WTC11 (cell line): ENCODE measurements at regions not wholly inside any gene's neighbourhood (a gene's known extent, or its start where the extent isn't known, plus 50 kb on each side); places are given as distances from the start of the nearest gene placed in this dataset.

ENCODE experiments used
- ATAC-seq: fragments of 200-7000 bp; cut with Tn5 transposase; 2 replicates; pipeline ENCODE4 v1.10.0; 2021; ENCODE audit warnings: mild to moderate bottlenecking, moderate library complexity
- CTCF ChIA-PET: fragments of 300-600 bp; sonication (Branson Sonifier 250); formaldehyde crosslinking; loops from one replicate; lab custom pipeline; 2021; ENCODE audit warnings: antibody characterized with exemption; lab: Charles Lee
- POLR2A ChIA-PET: fragments of 350-600 bp; sonication (Branson Sonifier 250); formaldehyde crosslinking; loops from one replicate; lab custom pipeline; 2021; ENCODE audit warnings: antibody characterized with exemption; lab: Charles Lee
- DNase-seq: peaks from one replicate; pipeline ENCODE4 v3.0.0; 2021; ENCODE audit warnings: low spot score
- H3K27ac Mint-ChIP-seq: 2 replicates; pipeline ENCODE4 v1.8.0; 2021; ENCODE audit warnings: mixed read lengths
- H3K27me3 Mint-ChIP-seq: 2 replicates; pipeline ENCODE4 v1.8.0; 2021; ENCODE audit warnings: low read depth, mild to moderate bottlenecking, moderate library complexity, mixed read lengths
- H3K36me3 Mint-ChIP-seq: 2 replicates; pipeline ENCODE4 v1.8.0; 2021; ENCODE audit warnings: mixed read lengths
- H3K4me1 Mint-ChIP-seq: 2 replicates; pipeline ENCODE4 v1.8.0; 2022; ENCODE audit warnings: mixed read lengths
- H3K4me3 Mint-ChIP-seq: 2 replicates; pipeline ENCODE4 v1.8.0; 2021; ENCODE audit warnings: mild to moderate bottlenecking, moderate library complexity, mixed read lengths
- H3K9me3 Mint-ChIP-seq: 2 replicates; pipeline ENCODE4 v1.8.0; 2021; ENCODE audit warnings: mixed read lengths
- ATF2 ChIP-seq: sonication (generic); formaldehyde crosslinking; IDR thresholded peaks from 2 replicates; pipeline ENCODE4 v1.8.1; 2022; ENCODE audit warnings: low read depth, missing genetic modification reagents, borderline replicate concordance
- ATF3 ChIP-seq: sonication (generic); formaldehyde crosslinking; conservative IDR thresholded peaks from 2 replicates; pipeline ENCODE4 v1.8.1; 2022; ENCODE audit warnings: mild to moderate bottlenecking, missing genetic modification reagents
- CDX4 ChIP-seq: fragments of 250-450 bp; sonication (Bioruptor Pico); IDR thresholded peaks from 2 replicates; pipeline ENCODE4 v1.9.0; 2021; ENCODE audit warnings: moderate library complexity, mild to moderate bottlenecking, inconsistent platforms, borderline replicate concordance
- E2F1 ChIP-seq: sonication (generic); formaldehyde crosslinking; IDR thresholded peaks from 2 replicates; pipeline ENCODE4 v1.8.0; 2022; ENCODE audit warnings: mild to moderate bottlenecking, missing genetic modification reagents
- EMX1 ChIP-seq: fragments of 250-450 bp; sonication (Bioruptor Pico); IDR thresholded peaks from 2 replicates; pipeline ENCODE4 v1.8.0; 2021; ENCODE audit warnings: mild to moderate bottlenecking
- FOXP4 ChIP-seq: sonication (generic); formaldehyde crosslinking; IDR thresholded peaks from 2 replicates; pipeline ENCODE4 v1.8.0; 2022; ENCODE audit warnings: mild to moderate bottlenecking, missing genetic modification reagents
- GABPB1 ChIP-seq: sonication (generic); formaldehyde crosslinking; IDR thresholded peaks from 2 replicates; pipeline ENCODE4 v1.8.1; 2023; ENCODE audit warnings: mild to moderate bottlenecking, missing genetic modification reagents
- IRF1 ChIP-seq: sonication (generic); formaldehyde crosslinking; IDR thresholded peaks from 2 replicates; pipeline ENCODE4 v1.8.0; 2023; ENCODE audit warnings: missing genetic modification reagents
- IRF2 ChIP-seq: sonication (generic); formaldehyde crosslinking; IDR thresholded peaks from 2 replicates; pipeline ENCODE4 v1.8.0; 2022; ENCODE audit warnings: low read depth, missing genetic modification reagents, borderline replicate concordance
- MAX ChIP-seq: sonication (generic); formaldehyde crosslinking; IDR thresholded peaks from 2 replicates; pipeline ENCODE4 v1.8.0; 2022; ENCODE audit warnings: mild to moderate bottlenecking, missing genetic modification reagents
- MXD4 ChIP-seq: fragments of 250-450 bp; sonication (Bioruptor Pico); IDR thresholded peaks from 2 replicates; pipeline ENCODE4 v1.8.0; 2021; ENCODE audit warnings: mild to moderate bottlenecking, moderate library complexity, borderline replicate concordance
- NR1H2 ChIP-seq: sonication (generic); formaldehyde crosslinking; IDR thresholded peaks from 2 replicates; pipeline ENCODE4 v1.9.0; 2021; ENCODE audit warnings: mild to moderate bottlenecking, moderate library complexity, missing genetic modification reagents
- TEAD4 ChIP-seq: sonication (generic); formaldehyde crosslinking; IDR thresholded peaks from 2 replicates; pipeline ENCODE4 v1.8.0; 2022; ENCODE audit warnings: mild to moderate bottlenecking, missing genetic modification reagents
- ZBTB43 ChIP-seq: sonication (generic); formaldehyde crosslinking; IDR thresholded peaks from 2 replicates; pipeline ENCODE4 v1.8.1; 2023; ENCODE audit warnings: mild to moderate bottlenecking, missing genetic modification reagents
- ZNF121 ChIP-seq: sonication (generic); formaldehyde crosslinking; IDR thresholded peaks from 2 replicates; pipeline ENCODE4 v1.8.0; 2023; ENCODE audit warnings: missing genetic modification reagents
- ZNF317 ChIP-seq: sonication (generic); formaldehyde crosslinking; IDR thresholded peaks from 2 replicates; pipeline ENCODE4 v1.8.1; 2023; ENCODE audit warnings: low read depth, mild to moderate bottlenecking, moderate library complexity, missing genetic modification reagents, borderline replicate concordance
- ZNF416 ChIP-seq: fragments of 250-450 bp; sonication (Bioruptor Pico); IDR thresholded peaks from 2 replicates; pipeline ENCODE4 v1.9.0; 2021; ENCODE audit warnings: mild to moderate bottlenecking, inconsistent platforms
- ZNF532 ChIP-seq: fragments of 250-450 bp; sonication (Bioruptor Pico); IDR thresholded peaks from 2 replicates; pipeline ENCODE4 v1.9.0; 2021; ENCODE audit warnings: mild to moderate bottlenecking, borderline replicate concordance

- TF ChIP-seq ATF2 (CRISPR knock-in tag) (no peak), ZNF121 (CRISPR knock-in tag) (no peak), FOXP4 (no peak)
Measured at GRCh38 chr1:194155962-194156361, 969.5 kb upstream of the B3GALT2 start (continued).

- no peaks in the 10 kb centered on the region for H3K9me3 Mint-ChIP-seq
- H3K27me3 Mint-ChIP-seq = no peaks in the 10 kb centered on the region
Measured at GRCh38 chr1:194151056-194151455, 964.6 kb upstream of the B3GALT2 start.

GRCh38 chr1:194150242-194150641 is 963.8 kb upstream of the B3GALT2 start:
- ATAC-seq = no peak
- Mint-ChIP-seq H3K4me3 (no peak overlapping the region), H3K9me3 (no peaks in the 10 kb centered on the region), H3K36me3 (no peaks in the 10 kb centered on the region), H3K27me3 (no peaks in the 10 kb centered on the region), H3K27ac (no peak overlapping the region), H3K4me1 (no peaks in the 10 kb centered on the region)
- no peak for DNase-seq
- POLR2A ChIA-PET = no interaction called here
- CTCF ChIA-PET = no interaction called here
- TF ChIP-seq FOXP4 = no peak
- no peak for TF ChIP-seq ZNF416
- TF ChIP-seq TEAD4 (CRISPR knock-in tag) = no peak
- TF ChIP-seq MAX (CRISPR knock-in tag) = no peak
- no peak for TF ChIP-seq NR1H2 (CRISPR knock-in tag)
- TF ChIP-seq IRF2 (CRISPR knock-in tag) = no peak
- no peak for TF ChIP-seq ZNF532 (CRISPR knock-in tag)
- no peak for TF ChIP-seq IRF1
- TF ChIP-seq EMX1 = no peak
- no peak for TF ChIP-seq ZNF121 (CRISPR knock-in tag)
- no peak for TF ChIP-seq CDX4 (CRISPR knock-in tag)
- no peak for TF ChIP-seq MXD4
- TF ChIP-seq E2F1 (CRISPR knock-in tag) = no peak
- no peak for TF ChIP-seq ZBTB43 (CRISPR knock-in tag)
- TF ChIP-seq ZNF317 (CRISPR knock-in tag) = no peak

More at GRCh38 chr1:194151056-194151455, 964.6 kb upstream of the B3GALT2 start:
- no peaks in the 10 kb centered on the region for H3K4me1 Mint-ChIP-seq
- DNase-seq (no peak), ATAC-seq (no peak)
- no peak overlapping the region for H3K27ac Mint-ChIP-seq
- TF ChIP-seq ATF3 (CRISPR knock-in tag) (no peak), GABPB1 (CRISPR knock-in tag) (no peak)
- no peak overlapping the region for H3K4me3 Mint-ChIP-seq
- ChIA-PET CTCF (no interaction called here), POLR2A (no interaction called here)
- H3K36me3 Mint-ChIP-seq = no peaks in the 10 kb centered on the region
